Ishikawa (cell line): ENCODE measurements at regions not wholly inside any gene's neighbourhood (a gene's known extent, or its start where the extent isn't known, plus 50 kb on each side); places are given as distances from the start of the nearest gene placed in this dataset.

Experiments used
- EGR1 ChIP-seq: IDR thresholded peaks from 2 replicates; pipeline ENCODE4 v1.6.1; 2012
- TAF1 ChIP-seq: IDR thresholded peaks from 2 replicates; pipeline ENCODE4 v1.6.1; 2012; ENCODE audit warnings: low read depth, mild to moderate bottlenecking
- YY1 ChIP-seq: IDR thresholded peaks from 2 replicates; pipeline ENCODE4 v1.6.1; 2012; ENCODE audit warnings: low read depth
- TF ChIP-seq, protein P1 (sequence below): IDR thresholded peaks from 2 replicates; pipeline ENCODE4 v1.6.1; 2012; ENCODE audit warnings: low read depth, mild to moderate bottlenecking
- TF ChIP-seq, protein P2 (sequence below): IDR thresholded peaks from 2 replicates; pipeline ENCODE4 v1.6.1; 2012

DNA sequence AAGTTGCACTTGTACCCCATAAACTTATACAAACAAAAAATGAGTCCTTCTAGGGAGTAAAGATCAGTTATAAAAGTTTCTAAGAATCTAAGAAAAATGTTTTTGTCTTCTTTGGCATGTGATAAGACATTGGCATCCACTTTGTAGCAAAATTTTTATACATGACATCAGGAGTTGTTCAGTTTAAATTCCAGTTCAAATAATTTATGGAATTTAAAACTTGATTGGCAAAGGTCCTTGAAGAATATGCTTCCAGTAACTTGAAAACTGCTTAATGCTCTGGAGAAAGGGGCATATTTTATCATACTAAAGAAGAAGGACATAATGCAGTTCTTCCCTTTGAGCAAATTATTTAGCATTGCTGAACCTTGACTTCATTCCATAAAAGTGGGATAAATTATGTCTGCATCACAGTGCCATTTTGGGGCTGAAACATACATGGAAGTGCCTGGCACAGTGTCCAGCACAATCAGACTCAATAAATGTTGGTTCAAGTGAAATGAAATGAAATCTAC lies 163.3 kb upstream of the IL15 start:
- TF ChIP-seq TAF1 (no peak), YY1 (no peak), EGR1 (no peak)
- TF ChIP-seq, protein P1, sequence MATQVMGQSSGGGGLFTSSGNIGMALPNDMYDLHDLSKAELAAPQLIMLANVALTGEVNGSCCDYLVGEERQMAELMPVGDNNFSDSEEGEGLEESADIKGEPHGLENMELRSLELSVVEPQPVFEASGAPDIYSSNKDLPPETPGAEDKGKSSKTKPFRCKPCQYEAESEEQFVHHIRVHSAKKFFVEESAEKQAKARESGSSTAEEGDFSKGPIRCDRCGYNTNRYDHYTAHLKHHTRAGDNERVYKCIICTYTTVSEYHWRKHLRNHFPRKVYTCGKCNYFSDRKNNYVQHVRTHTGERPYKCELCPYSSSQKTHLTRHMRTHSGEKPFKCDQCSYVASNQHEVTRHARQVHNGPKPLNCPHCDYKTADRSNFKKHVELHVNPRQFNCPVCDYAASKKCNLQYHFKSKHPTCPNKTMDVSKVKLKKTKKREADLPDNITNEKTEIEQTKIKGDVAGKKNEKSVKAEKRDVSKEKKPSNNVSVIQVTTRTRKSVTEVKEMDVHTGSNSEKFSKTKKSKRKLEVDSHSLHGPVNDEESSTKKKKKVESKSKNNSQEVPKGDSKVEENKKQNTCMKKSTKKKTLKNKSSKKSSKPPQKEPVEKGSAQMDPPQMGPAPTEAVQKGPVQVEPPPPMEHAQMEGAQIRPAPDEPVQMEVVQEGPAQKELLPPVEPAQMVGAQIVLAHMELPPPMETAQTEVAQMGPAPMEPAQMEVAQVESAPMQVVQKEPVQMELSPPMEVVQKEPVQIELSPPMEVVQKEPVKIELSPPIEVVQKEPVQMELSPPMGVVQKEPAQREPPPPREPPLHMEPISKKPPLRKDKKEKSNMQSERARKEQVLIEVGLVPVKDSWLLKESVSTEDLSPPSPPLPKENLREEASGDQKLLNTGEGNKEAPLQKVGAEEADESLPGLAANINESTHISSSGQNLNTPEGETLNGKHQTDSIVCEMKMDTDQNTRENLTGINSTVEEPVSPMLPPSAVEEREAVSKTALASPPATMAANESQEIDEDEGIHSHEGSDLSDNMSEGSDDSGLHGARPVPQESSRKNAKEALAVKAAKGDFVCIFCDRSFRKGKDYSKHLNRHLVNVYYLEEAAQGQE, result no peak
- TF ChIP-seq, protein P2, sequence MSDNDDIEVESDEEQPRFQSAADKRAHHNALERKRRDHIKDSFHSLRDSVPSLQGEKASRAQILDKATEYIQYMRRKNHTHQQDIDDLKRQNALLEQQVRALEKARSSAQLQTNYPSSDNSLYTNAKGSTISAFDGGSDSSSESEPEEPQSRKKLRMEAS, result no peak
